B cell (primary cell): ENCODE measurements at regions not wholly inside any gene's neighbourhood (a gene's known extent, or its start where the extent isn't known, plus 50 kb on each side); places are given as distances from the start of the nearest gene placed in this dataset.

ENCODE experiments used
- ATAC-seq: fragments of 200-7000 bp; cut with Tn5 transposase; one replicate; pipeline ENCODE4 v1.10.0; 2021; ENCODE audit warnings: low read depth, mild to moderate bottlenecking, moderate number of reproducible peaks, moderate library complexity
- CTCF ChIA-PET: fragments of 350-600 bp; sonication (Branson Sonifier 250); formaldehyde crosslinking; loops from one replicate; lab custom pipeline; 2021; ENCODE audit warnings: antibody characterized with exemption, inconsistent platforms; lab: Charles Lee
- POLR2A ChIA-PET: fragments of 350-600 bp; sonication (Branson Sonifier 250); formaldehyde crosslinking; loops from one replicate; lab custom pipeline; 2021; ENCODE audit warnings: antibody characterized with exemption; lab: Charles Lee
- DNase-seq: peaks from one replicate; pipeline ENCODE4 v3.0.0; 2013
- H2AFZ ChIP-seq: 2 replicates; pipeline ENCODE4 v1.6.1; 2012; ENCODE audit warnings: mild to moderate bottlenecking, low read depth, low read length; ENCODE audit not compliant: insufficient read depth, poor library complexity, severe bottlenecking
- H3K27ac ChIP-seq, 2 donors: 1 replicate in 1 of 2; 2 replicates in 1 of 2; pipeline ENCODE4 v1.5.1; 2012 to 2013; ENCODE audit warnings: low read length in 2 of 2, mild to moderate bottlenecking in 2 of 2, moderate library complexity in 1 of 2
- H3K27me3 ChIP-seq, 4 experiments: fragments of 200-600 bp in 1 of 4; sonication (generic) in 1 of 4; replicated peaks in 1 of 4; 1 replicate in 2 of 4; 2 replicates in 2 of 4; pipeline versions ENCODE4 v1.6.1 to v1.7.0; 2013 to 2016; ENCODE audit warnings: low read length in 3 of 4, mild to moderate bottlenecking in 2 of 4, mixed read lengths in 1 of 4, moderate library complexity in 1 of 4; ENCODE audit not compliant: insufficient read depth in 4 of 4, control insufficient read depth in 3 of 4; ENCODE audit errors: control extremely low read depth in 1 of 4
- H3K36me3 ChIP-seq, 2 experiments: replicated peaks in 1 of 2; 1 replicate in 1 of 2; 2 replicates in 1 of 2; pipeline versions ENCODE4 v1.6.1 to v1.7.1; 2013; ENCODE audit warnings: low read length in 1 of 2; ENCODE audit not compliant: insufficient read depth in 2 of 2, control insufficient read depth in 1 of 2; ENCODE audit errors: control extremely low read depth in 1 of 2, extremely low read depth in 1 of 2
- H3K4me1 ChIP-seq, 2 donors: fragments of 200-600 bp in 1 of 2; sonication (generic) in 1 of 2; 1 replicate in 1 of 2; 2 replicates in 1 of 2; pipeline versions ENCODE4 v1.5.1 to v1.6.1; 2013 to 2017; ENCODE audit warnings: low read length in 2 of 2; ENCODE audit not compliant: control insufficient read depth in 2 of 2, insufficient read depth in 2 of 2
- H3K4me2 ChIP-seq: replicated peaks from 2 replicates; pipeline ENCODE3; 2012; ENCODE audit warnings: mild to moderate bottlenecking, low read depth, low read length; ENCODE audit not compliant: poor library complexity, severe bottlenecking
- H3K4me3 ChIP-seq, 5 experiments: fragments of 200-600 bp in 1 of 5; sonication (generic) in 1 of 5; 1 replicate in 3 of 5; 2 replicates in 2 of 5; pipeline versions ENCODE4 v1.5.1 to v1.7.0; 2011 to 2016; ENCODE audit warnings: low read length in 4 of 5, mild to moderate bottlenecking in 4 of 5, low read depth in 2 of 5, control low read depth in 1 of 5, moderate library complexity in 1 of 5; ENCODE audit not compliant: insufficient read depth in 1 of 5; ENCODE audit errors: control extremely low read depth in 1 of 5, extremely low read depth in 1 of 5
- H3K79me2 ChIP-seq: fragments of 200-600 bp; sonication (generic); one replicate; pipeline ENCODE4 v1.6.0; 2016; ENCODE audit warnings: low read length; ENCODE audit not compliant: control insufficient read depth, insufficient read depth
- H3K9ac ChIP-seq: fragments of 200-600 bp; sonication (generic); 2 replicates; pipeline ENCODE4 v1.6.1; 2017; ENCODE audit warnings: mild to moderate bottlenecking, low read length, moderate library complexity
- H3K9me3 ChIP-seq, 3 donors: one replicate each; pipeline versions ENCODE4 v1.6.1 to v1.7.1; 2013; ENCODE audit warnings: low read length in 2 of 3; ENCODE audit not compliant: control insufficient read depth in 2 of 3, insufficient read depth in 1 of 3; ENCODE audit errors: control extremely low read depth in 1 of 3
- H4K20me1 ChIP-seq: 2 replicates; pipeline ENCODE4 v1.6.0; 2012; ENCODE audit warnings: mild to moderate bottlenecking, low read length; ENCODE audit not compliant: insufficient read depth, control insufficient read depth, poor library complexity, severe bottlenecking
- H3K27ac Mint-ChIP-seq: one replicate; pipeline ENCODE4 v1.8.0; 2021; ENCODE audit warnings: mixed read lengths
- H3K27me3 Mint-ChIP-seq: one replicate; pipeline ENCODE4 v1.8.0; 2021; ENCODE audit warnings: mixed read lengths
- H3K4me1 Mint-ChIP-seq: one replicate; pipeline ENCODE4 v1.8.0; 2021; ENCODE audit warnings: mixed read lengths
- H3K4me3 Mint-ChIP-seq: one replicate; pipeline ENCODE4 v1.8.0; 2021; ENCODE audit warnings: mixed read lengths
- H3K9me3 Mint-ChIP-seq: one replicate; pipeline ENCODE4 v1.8.0; 2022; ENCODE audit warnings: mixed read lengths; ENCODE audit not compliant: insufficient read depth
- CTCF ChIP-seq: fragments of 200-600 bp; IDR thresholded peaks from one replicate; pipeline ENCODE4 v1.8.0; 2022; ENCODE audit warnings: antibody characterized with exemption, mild to moderate bottlenecking
- EZH2 ChIP-seq: IDR thresholded peaks from 2 replicates; pipeline ENCODE4 v1.6.1; 2012; ENCODE audit warnings: borderline replicate concordance, low read depth, mild to moderate bottlenecking, moderate library complexity, low read length; ENCODE audit not compliant: insufficient read depth, poor library complexity, severe bottlenecking
- WGBS: methylation state at CpG from one replicate; pipeline ENCODE4 v1.1.5; 2013; ENCODE audit warnings: missing lambda C conversion rate; ENCODE audit not compliant: insufficient coverage; 5-methylcytosine and 5-hydroxymethylcytosine counted together
- intact Hi-C: fragments of 100-400 bp; cut with micrococcal nuclease; formaldehyde crosslinking; loops from one replicate; pipeline ENCODE4 v1.10.0; 2022

- H3K27me3 Mint-ChIP-seq = peaks cover 7% of the 10 kb centered on the region
- H3K9me3 ChIP-seq = no peaks in the 10 kb centered on the region
- no peak overlapping the region for H2AFZ ChIP-seq
- intact Hi-C loops = no loop called here
- 87% methylated on average over 12 of the region's 12 CpGs for WGBS
- ChIA-PET POLR2A (no interaction called here), CTCF (no interaction called here)
- ATAC-seq (no peak), DNase-seq (no peak)
- H3K27me3 ChIP-seq = no peaks in the 10 kb centered on the region
- H3K9me3 Mint-ChIP-seq = no peaks in the 10 kb centered on the region
- no peaks in the 10 kb centered on the region for H4K20me1 ChIP-seq
- H3K4me1 ChIP-seq = no peaks in the 10 kb centered on the region
- no peak overlapping the region for H3K4me2 ChIP-seq
- no peak overlapping the region for H3K27ac ChIP-seq
- H3K79me2 ChIP-seq = no peaks in the 10 kb centered on the region
- no peak overlapping the region for H3K4me3 ChIP-seq
- TF ChIP-seq CTCF (no peak), EZH2 (no peak)
- no peaks in the 10 kb centered on the region for H3K4me1 Mint-ChIP-seq
- no peak overlapping the region for H3K4me3 Mint-ChIP-seq
- no peak overlapping the region for H3K27ac Mint-ChIP-seq
- H3K36me3 ChIP-seq = no peaks in the 10 kb centered on the region
- no peak overlapping the region for H3K9ac ChIP-seq
Observed at GRCh38 chr2:71872466-71873051, 275.1 kb downstream of the CYP26B1 start.

DNA sequence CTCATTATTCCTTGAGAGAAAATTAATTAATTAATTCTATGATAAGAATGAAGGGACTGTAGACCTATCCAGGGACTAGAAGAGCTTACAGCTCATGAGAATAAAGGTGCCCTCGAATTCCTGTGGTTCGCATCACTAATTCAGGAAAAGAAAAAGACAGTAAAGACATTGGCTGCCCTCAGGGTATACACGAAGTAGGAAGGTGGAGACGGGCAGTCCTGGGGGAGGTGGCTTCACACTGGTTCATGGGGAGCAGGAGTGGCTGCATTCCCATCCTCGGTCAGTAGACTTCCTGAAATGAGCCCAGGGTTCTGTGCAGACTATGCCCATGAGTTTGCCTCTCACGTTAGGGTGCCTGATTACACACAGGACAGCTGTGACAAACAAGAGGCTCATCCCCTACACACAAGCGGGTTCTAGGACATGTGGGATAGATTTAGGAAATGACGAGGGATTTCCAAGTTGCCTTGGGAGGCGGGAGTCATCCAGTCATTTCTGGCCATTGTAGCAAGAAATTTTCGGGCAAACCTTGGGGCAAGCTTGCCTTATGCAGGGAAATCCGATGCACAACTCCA, 282.2 kb downstream of the CYP26B1 start:
- H3K9me3 ChIP-seq = no peaks in the 10 kb centered on the region
- H2AFZ ChIP-seq = no peak overlapping the region
- intact Hi-C loops = no loop called here
- H3K4me3 Mint-ChIP-seq = no peak overlapping the region
- H3K4me2 ChIP-seq = no peak overlapping the region
- H3K9me3 Mint-ChIP-seq = no peaks in the 10 kb centered on the region
- H3K4me1 Mint-ChIP-seq = no peaks in the 10 kb centered on the region
- TF ChIP-seq CTCF (no peak), EZH2 (no peak)
- ChIA-PET POLR2A (no interaction called here), CTCF (no interaction called here)
- ATAC-seq (no peak), DNase-seq (no peak)
- H3K9ac ChIP-seq = no peak overlapping the region
- H3K27me3 ChIP-seq = no peaks in the 10 kb centered on the region
- peaks cover 7% of the 10 kb centered on the region for H3K27me3 Mint-ChIP-seq
- 73% methylated on average over 8 of the region's 11 CpGs for WGBS
- H3K27ac Mint-ChIP-seq = no peak overlapping the region
- no peak overlapping the region for H3K4me3 ChIP-seq
- no peak overlapping the region for H3K27ac ChIP-seq
- no peaks in the 10 kb centered on the region for H4K20me1 ChIP-seq
- no peaks in the 10 kb centered on the region for H3K36me3 ChIP-seq
- H3K4me1 ChIP-seq = no peaks in the 10 kb centered on the region
- no peaks in the 10 kb centered on the region for H3K79me2 ChIP-seq
